ENCODE measurements at regions not wholly inside any gene's neighbourhood (a gene's known extent, or its start where the extent isn't known, plus 50 kb on each side); places are given as distances from the start of the nearest gene placed in this dataset.
"Not testable (repeated sequence)": the region's sequence is repeated elsewhere in the genome, so short reads cannot be mapped to it uniquely, and the experiment has no call there.

DNA sequence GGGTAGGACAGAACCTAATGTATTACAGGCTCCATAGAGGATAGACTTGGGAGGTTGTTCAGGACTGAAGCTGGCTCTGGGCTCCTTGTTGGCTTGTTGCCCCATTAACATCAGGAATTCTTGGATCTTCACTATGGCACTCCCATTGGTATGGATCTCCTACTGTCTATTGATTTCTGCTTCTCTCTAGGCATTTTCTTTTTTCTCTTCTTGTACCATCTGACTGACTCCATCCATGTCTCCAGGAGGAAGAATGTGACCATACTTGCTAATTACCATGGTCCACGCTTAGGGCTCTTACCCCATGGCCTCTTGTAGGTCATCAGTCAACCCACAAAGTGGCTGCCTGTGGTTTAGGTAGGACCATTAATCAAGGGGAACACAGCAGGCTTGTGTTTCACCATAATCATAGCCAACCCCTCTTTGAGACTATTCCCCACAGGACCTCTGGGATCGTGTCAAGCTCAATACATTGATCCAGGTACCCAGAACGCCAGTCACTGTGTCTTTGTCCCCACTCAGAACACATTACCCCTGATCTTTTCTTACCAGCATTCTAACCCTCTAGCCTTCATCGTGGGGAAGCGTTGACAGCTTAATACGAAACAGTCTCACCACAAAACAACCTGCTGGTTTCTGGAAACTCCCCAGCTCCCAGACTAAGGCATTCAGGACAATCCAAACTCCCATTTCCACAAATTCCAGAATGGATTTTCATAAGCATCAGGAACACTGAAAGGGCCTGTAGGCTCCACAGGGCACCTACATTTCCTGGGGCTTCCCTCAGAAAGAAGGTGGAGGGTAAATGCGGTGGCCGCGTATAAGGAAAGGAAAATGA is 97.1 kb downstream of the ETS2 start:
- Mint-ChIP-seq H3K4me1 (ENCODE audit: unreplicated experiment) (no peaks in the 10 kb centered on the region), H3K36me3 (ENCODE audit: low read depth, unreplicated experiment) (no peaks in the 10 kb centered on the region), H3K9me3 (ENCODE audit: unreplicated experiment) (no peaks in the 10 kb centered on the region), H3K27ac (ENCODE audit: unreplicated experiment) (no peak overlapping the region), H3K4me3 (ENCODE audit: unreplicated experiment) (no peak overlapping the region), H3K27me3 (ENCODE audit: unreplicated experiment) (no peaks in the 10 kb centered on the region)
- TF ChIP-seq, protein P1, sequence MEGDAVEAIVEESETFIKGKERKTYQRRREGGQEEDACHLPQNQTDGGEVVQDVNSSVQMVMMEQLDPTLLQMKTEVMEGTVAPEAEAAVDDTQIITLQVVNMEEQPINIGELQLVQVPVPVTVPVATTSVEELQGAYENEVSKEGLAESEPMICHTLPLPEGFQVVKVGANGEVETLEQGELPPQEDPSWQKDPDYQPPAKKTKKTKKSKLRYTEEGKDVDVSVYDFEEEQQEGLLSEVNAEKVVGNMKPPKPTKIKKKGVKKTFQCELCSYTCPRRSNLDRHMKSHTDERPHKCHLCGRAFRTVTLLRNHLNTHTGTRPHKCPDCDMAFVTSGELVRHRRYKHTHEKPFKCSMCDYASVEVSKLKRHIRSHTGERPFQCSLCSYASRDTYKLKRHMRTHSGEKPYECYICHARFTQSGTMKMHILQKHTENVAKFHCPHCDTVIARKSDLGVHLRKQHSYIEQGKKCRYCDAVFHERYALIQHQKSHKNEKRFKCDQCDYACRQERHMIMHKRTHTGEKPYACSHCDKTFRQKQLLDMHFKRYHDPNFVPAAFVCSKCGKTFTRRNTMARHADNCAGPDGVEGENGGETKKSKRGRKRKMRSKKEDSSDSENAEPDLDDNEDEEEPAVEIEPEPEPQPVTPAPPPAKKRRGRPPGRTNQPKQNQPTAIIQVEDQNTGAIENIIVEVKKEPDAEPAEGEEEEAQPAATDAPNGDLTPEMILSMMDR (IDR thresholded peaks at IDR 0.05; ENCODE audit: unreplicated experiment), result no peak
- DNase-seq (ENCODE audit: low spot score), result no peak

DNA sequence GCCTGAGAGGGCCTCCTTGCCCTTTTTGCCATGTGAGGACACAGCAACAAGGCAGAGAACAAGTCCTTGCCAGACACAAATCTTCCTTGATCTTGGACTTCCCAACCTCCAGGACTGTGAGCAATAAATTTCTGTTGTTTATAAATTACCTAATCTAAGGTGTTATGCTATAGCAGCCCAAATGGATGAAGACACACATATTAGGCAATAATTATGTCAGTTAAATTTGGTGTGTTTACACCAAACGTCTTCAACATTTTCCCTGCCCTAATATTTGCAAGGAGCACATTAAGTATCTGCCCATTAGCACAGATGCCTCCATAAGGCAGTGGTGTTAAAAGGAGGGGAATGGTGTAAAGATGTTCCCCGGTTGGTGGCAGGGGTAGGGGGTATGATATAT is 94.8 kb downstream of the ETS2 start:
- no peaks in the 10 kb centered on the region for H3K4me1 Mint-ChIP-seq (ENCODE audit: unreplicated experiment)
- no peak overlapping the region for H3K4me3 Mint-ChIP-seq (ENCODE audit: unreplicated experiment)
- no peaks in the 10 kb centered on the region for H3K36me3 Mint-ChIP-seq (ENCODE audit: low read depth, unreplicated experiment)
- no peak overlapping the region for H3K27ac Mint-ChIP-seq (ENCODE audit: unreplicated experiment)
- TF ChIP-seq, protein P1 (IDR thresholded peaks at IDR 0.05; ENCODE audit: unreplicated experiment), result no peak
- no peaks in the 10 kb centered on the region for H3K9me3 Mint-ChIP-seq (ENCODE audit: unreplicated experiment)
- no peaks in the 10 kb centered on the region for H3K27me3 Mint-ChIP-seq (ENCODE audit: unreplicated experiment)
- no peak for DNase-seq (ENCODE audit: low spot score)

DNA sequence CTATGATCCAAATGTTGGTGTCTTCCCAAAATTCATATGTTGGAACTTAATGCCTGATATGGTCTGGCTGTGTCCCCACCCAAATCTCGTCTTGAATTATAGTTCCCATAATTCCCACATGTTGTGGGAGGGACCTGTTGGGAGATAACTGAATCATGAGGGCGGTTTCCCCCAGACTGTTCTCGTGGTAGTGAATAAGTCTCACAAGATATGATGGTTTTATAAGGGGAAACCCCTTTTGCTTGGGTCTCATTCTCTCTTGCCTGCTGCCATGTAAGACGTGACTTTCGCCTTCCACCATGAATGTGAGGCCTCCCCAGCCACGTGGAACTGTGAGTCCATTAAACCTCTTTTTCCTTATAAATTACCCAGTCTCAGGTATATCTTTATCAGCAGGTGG is 94.3 kb downstream of the ETS2 start:
- not testable (repeated sequence) for H3K4me1 Mint-ChIP-seq (ENCODE audit: unreplicated experiment); H3K36me3 Mint-ChIP-seq (ENCODE audit: low read depth, unreplicated experiment); H3K27ac Mint-ChIP-seq (ENCODE audit: unreplicated experiment); H3K4me3 Mint-ChIP-seq (ENCODE audit: unreplicated experiment); DNase-seq (ENCODE audit: low spot score); H3K27me3 Mint-ChIP-seq (ENCODE audit: unreplicated experiment); H3K9me3 Mint-ChIP-seq (ENCODE audit: unreplicated experiment)

DNA sequence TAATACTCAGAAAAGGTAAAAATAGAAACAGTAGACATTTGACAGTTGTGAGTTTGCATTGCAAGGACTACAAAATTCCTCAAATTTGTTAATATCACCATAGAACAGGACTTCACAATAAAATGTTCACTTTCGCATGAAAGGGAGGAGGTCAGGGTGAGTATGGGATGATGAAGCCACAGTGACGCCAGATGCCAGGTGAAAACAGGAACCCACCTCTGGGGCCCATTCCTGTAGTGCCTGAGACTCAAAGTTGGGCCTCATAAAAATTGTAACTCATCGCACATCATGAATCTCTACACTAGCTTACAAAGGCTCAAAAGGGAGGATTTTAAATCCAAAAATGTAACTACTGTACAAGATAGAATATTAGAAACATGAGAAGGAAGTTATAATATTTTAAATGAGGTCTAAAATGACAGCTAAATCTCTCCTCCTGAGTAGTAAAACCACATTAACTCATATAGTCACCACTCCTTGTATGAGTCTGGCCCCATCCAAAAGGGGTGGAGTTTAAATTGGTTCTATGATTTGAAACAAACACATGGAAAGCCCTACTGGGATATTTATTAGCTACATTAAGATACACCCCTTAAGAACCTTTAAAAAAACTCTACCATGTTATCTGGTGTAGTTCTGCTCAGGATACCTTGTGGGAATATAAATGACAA is 93.7 kb downstream of the ETS2 start:
- H3K4me3 Mint-ChIP-seq (ENCODE audit: unreplicated experiment), result no peak overlapping the region
- H3K36me3 Mint-ChIP-seq (ENCODE audit: low read depth, unreplicated experiment), result no peaks in the 10 kb centered on the region
- no peaks in the 10 kb centered on the region for H3K27me3 Mint-ChIP-seq (ENCODE audit: unreplicated experiment)
- no peak for DNase-seq (ENCODE audit: low spot score)
- H3K27ac Mint-ChIP-seq (ENCODE audit: unreplicated experiment), result no peak overlapping the region
- TF ChIP-seq, protein P1 (IDR thresholded peaks at IDR 0.05; ENCODE audit: unreplicated experiment), result no peak
- H3K9me3 Mint-ChIP-seq (ENCODE audit: unreplicated experiment), result no peaks in the 10 kb centered on the region
- no peaks in the 10 kb centered on the region for H3K4me1 Mint-ChIP-seq (ENCODE audit: unreplicated experiment)

DNA sequence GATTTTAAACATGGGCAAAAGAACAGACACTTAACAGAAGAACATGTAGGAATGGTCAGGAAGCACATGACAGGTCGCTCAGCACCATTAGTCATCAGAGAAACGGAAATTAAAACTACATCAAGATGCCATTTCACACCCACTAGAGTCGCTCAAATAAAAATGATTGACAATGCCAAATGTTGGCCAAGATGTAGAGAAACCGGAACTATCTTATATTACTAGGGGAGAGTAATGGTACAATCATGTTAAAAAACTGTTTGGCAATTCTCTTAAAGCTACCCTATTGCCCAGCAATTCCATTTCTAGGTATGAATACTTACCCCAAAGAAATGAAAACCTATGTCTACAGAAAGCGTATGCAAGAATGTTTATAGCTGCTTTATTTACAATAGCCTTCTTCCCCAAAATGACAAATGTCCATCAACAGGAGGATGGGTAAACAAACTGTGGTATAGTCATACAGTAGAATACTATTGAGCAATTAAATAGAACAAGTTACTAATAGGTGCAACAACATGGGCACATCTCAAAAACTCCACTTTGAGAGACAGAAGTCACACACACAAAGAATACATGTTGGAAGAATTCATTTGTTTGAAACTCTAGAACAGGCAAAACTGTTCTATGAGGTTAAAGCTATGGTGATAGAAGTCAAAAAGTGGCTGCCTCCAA is 92.8 kb downstream of the ETS2 start:
- no peaks in the 10 kb centered on the region for H3K9me3 Mint-ChIP-seq (ENCODE audit: unreplicated experiment)
- DNase-seq (ENCODE audit: low spot score), result no peak
- no peaks in the 10 kb centered on the region for H3K4me1 Mint-ChIP-seq (ENCODE audit: unreplicated experiment)
- TF ChIP-seq, protein P1 (IDR thresholded peaks at IDR 0.05; ENCODE audit: unreplicated experiment), result no peak
- no peak overlapping the region for H3K4me3 Mint-ChIP-seq (ENCODE audit: unreplicated experiment)
- H3K27ac Mint-ChIP-seq (ENCODE audit: unreplicated experiment), result no peak overlapping the region
- H3K27me3 Mint-ChIP-seq (ENCODE audit: unreplicated experiment), result no peaks in the 10 kb centered on the region
- H3K36me3 Mint-ChIP-seq (ENCODE audit: low read depth, unreplicated experiment), result no peaks in the 10 kb centered on the region
